Endothelial cell of umbilical vein (primary cell): ENCODE measurements at regions not wholly inside any gene's neighbourhood (a gene's known extent, or its start where the extent isn't known, plus 50 kb on each side); places are given as distances from the start of the nearest gene placed in this dataset.

Experiments used
- EZH2 ChIP-seq: IDR thresholded peaks from 2 replicates; pipeline ENCODE4 v1.6.1; 2012; ENCODE audit warnings: borderline replicate concordance, low read depth, mild to moderate bottlenecking, moderate library complexity, low read length, inconsistent platforms; ENCODE audit not compliant: severe bottlenecking
- POLR2AphosphoS5 ChIP-seq: IDR thresholded peaks from 2 replicates; pipeline ENCODE4 v1.6.1; 2012; ENCODE audit warnings: low read depth, mild to moderate bottlenecking, control low read depth, low read length, moderate library complexity; ENCODE audit not compliant: insufficient read depth

- no peak for TF ChIP-seq POLR2AphosphoS5
- no peak for TF ChIP-seq EZH2
These were observed 161.1 kb downstream of the EN1 start for GRCh38 chr2:118686346-118686745.
